ENCODE measurements at regions not wholly inside any gene's neighbourhood (a gene's known extent, or its start where the extent isn't known, plus 50 kb on each side); places are given as distances from the start of the nearest gene placed in this dataset.
"Not testable (repeated sequence)": the region's sequence is repeated elsewhere in the genome, so short reads cannot be mapped to it uniquely, and the experiment has no call there.

DNA sequence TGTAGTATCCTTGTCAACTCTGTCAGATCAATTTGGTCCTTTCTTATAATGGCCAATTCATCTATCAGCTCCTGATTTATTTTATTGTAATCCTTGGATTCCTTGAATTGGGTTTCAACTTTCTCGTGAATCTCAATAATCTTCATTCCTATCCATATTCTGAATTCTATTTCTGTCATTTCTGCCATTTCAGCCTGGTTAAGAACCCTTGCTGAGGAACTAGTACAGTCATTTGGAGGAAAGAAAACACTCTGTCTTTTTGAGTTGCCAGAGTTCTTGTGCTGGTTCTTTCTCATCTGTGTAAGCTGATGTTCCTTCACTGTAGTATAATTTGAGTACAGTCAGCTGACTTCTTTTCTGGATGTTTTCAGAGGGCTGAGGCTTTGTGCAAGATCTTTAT, 84.5 kb downstream of the CETN3 start (continued):
- TF ChIP-seq, protein P1, sequence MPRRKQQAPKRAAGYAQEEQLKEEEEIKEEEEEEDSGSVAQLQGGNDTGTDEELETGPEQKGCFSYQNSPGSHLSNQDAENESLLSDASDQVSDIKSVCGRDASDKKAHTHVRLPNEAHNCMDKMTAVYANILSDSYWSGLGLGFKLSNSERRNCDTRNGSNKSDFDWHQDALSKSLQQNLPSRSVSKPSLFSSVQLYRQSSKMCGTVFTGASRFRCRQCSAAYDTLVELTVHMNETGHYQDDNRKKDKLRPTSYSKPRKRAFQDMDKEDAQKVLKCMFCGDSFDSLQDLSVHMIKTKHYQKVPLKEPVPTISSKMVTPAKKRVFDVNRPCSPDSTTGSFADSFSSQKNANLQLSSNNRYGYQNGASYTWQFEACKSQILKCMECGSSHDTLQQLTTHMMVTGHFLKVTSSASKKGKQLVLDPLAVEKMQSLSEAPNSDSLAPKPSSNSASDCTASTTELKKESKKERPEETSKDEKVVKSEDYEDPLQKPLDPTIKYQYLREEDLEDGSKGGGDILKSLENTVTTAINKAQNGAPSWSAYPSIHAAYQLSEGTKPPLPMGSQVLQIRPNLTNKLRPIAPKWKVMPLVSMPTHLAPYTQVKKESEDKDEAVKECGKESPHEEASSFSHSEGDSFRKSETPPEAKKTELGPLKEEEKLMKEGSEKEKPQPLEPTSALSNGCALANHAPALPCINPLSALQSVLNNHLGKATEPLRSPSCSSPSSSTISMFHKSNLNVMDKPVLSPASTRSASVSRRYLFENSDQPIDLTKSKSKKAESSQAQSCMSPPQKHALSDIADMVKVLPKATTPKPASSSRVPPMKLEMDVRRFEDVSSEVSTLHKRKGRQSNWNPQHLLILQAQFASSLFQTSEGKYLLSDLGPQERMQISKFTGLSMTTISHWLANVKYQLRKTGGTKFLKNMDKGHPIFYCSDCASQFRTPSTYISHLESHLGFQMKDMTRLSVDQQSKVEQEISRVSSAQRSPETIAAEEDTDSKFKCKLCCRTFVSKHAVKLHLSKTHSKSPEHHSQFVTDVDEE (CRISPR knock-in tag; IDR thresholded peaks at IDR 0.05), result no peak
- TF ChIP-seq BACH2 (CRISPR knock-in tag; IDR thresholded peaks at IDR 0.05; ENCODE audit: borderline replicate concordance), result no peak

DNA sequence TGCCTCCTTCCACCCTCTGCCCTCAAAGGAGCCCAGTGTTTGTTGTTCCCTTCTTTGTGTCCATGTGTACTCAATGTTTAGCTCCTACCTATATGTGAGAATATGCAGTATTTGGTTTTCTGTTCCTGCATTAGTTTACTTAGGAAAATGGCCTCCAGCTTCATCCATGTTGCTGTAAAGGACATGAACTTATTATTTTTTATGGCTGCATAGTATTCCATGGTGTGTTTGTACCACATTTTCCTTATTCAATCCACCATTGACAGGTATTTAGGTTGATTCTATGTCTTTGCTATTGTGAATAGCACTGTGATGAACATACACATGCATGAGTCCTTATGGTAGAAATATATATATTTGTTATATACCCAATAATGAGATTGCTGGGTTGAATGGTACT, 89.2 kb downstream of the CETN3 start:
- not testable (repeated sequence) for ATAC-seq

DNA sequence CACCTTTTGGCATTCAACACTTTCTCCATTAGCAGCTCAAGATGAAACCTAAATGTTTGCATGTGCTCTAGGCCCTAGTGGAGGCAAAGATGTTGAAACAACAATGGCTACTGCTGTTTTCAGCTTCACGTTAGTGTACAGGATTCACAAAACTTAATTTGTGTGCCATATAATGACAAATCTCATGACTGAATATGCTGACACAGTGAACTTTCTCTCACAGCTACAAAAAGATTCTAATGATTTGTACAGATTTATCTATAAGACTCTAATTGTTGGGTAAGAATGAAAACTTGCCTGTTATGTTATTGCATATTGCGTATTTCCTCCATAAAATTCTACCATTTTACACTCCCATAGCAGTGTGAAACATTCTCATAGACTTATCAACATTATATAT, 97.5 kb downstream of the CETN3 start:
- ATAC-seq, result no peak
- TF ChIP-seq, protein P2, sequence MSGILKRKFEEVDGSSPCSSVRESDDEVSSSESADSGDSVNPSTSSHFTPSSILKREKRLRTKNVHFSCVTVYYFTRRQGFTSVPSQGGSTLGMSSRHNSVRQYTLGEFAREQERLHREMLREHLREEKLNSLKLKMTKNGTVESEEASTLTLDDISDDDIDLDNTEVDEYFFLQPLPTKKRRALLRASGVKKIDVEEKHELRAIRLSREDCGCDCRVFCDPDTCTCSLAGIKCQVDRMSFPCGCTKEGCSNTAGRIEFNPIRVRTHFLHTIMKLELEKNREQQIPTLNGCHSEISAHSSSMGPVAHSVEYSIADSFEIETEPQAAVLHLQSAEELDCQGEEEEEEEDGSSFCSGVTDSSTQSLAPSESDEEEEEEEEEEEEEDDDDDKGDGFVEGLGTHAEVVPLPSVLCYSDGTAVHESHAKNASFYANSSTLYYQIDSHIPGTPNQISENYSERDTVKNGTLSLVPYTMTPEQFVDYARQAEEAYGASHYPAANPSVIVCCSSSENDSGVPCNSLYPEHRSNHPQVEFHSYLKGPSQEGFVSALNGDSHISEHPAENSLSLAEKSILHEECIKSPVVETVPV (CRISPR knock-in tag; IDR thresholded peaks at IDR 0.05), result no peak
- no peak for TF ChIP-seq TOX (CRISPR knock-in tag; IDR thresholded peaks at IDR 0.05; ENCODE audit: borderline replicate concordance)

GRCh38 chr5:90311401-90311800, 98.2 kb downstream of the CETN3 start:
- ATAC-seq, result no peak
- TF ChIP-seq ISL1 (CRISPR knock-in tag; IDR thresholded peaks at IDR 0.05) (0 out of 2 replicates have a peak, but pooled peaks have one; percentile 10), ARNTL (CRISPR knock-in tag; IDR thresholded peaks at IDR 0.05; ENCODE audit: borderline replicate concordance, low read depth) (no peak)

GRCh38 chr5:90308787-90309585, 100.6 kb downstream of the CETN3 start:
- ATAC-seq, result no peak
- TF ChIP-seq, protein P3, sequence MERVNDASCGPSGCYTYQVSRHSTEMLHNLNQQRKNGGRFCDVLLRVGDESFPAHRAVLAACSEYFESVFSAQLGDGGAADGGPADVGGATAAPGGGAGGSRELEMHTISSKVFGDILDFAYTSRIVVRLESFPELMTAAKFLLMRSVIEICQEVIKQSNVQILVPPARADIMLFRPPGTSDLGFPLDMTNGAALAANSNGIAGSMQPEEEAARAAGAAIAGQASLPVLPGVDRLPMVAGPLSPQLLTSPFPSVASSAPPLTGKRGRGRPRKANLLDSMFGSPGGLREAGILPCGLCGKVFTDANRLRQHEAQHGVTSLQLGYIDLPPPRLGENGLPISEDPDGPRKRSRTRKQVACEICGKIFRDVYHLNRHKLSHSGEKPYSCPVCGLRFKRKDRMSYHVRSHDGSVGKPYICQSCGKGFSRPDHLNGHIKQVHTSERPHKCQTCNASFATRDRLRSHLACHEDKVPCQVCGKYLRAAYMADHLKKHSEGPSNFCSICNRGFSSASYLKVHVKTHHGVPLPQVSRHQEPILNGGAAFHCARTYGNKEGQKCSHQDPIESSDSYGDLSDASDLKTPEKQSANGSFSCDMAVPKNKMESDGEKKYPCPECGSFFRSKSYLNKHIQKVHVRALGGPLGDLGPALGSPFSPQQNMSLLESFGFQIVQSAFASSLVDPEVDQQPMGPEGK (CRISPR knock-in tag; IDR thresholded peaks at IDR 0.05; ENCODE audit: borderline replicate concordance), result no peak
- TF ChIP-seq ISL1 (CRISPR knock-in tag; IDR thresholded peaks at IDR 0.05) (peak; percentile 79), CREB5 (CRISPR knock-in tag; IDR thresholded peaks at IDR 0.05; ENCODE audit: low read depth) (no peak), RARB (CRISPR knock-in tag; IDR thresholded peaks at IDR 0.05) (no peak), GLIS3 (CRISPR knock-in tag; IDR thresholded peaks at IDR 0.05) (no peak), CSDC2 (CRISPR knock-in tag; IDR thresholded peaks at IDR 0.05) (no peak), PPARA (CRISPR knock-in tag; IDR thresholded peaks at IDR 0.05; ENCODE audit: borderline replicate concordance) (no peak), ZNF565 (CRISPR knock-in tag; conservative IDR thresholded peaks at IDR 0.05; ENCODE audit: low read depth) (no peak), ZFP3 (CRISPR knock-in tag; IDR thresholded peaks at IDR 0.05) (no peak)

DNA sequence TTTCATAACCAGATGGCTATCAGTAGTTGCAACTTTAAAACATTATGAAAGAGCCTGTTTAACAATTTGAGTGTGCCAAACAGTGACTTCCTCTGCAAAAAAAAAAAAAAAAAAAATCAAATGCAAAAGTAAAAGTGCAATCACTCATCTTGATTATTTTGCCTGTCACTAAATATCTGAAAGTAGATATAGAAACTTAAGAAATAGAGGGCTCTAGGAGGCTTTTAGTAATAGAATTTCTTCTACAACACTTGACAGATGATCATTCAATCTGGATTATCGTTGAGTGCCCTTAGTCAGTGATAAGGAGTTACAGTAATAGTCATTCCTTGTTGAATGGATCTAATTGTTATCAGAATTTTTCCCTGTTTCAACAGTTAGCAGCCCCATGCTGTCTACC, 101.8 kb downstream of the CETN3 start:
- ATAC-seq, result no peak
- TF ChIP-seq BACH2 (CRISPR knock-in tag; IDR thresholded peaks at IDR 0.05; ENCODE audit: borderline replicate concordance) (no peak), CSDC2 (CRISPR knock-in tag; IDR thresholded peaks at IDR 0.05) (no peak), TOX (CRISPR knock-in tag; IDR thresholded peaks at IDR 0.05; ENCODE audit: borderline replicate concordance) (0 out of 2 replicates have a peak, but pooled peaks have one; percentile 13), CREB5 (CRISPR knock-in tag; IDR thresholded peaks at IDR 0.05; ENCODE audit: low read depth) (peak; percentile 63), ESRRG (CRISPR knock-in tag; IDR thresholded peaks at IDR 0.05) (0 out of 2 replicates have a peak, but pooled peaks have one; percentile 46), RARB (CRISPR knock-in tag; IDR thresholded peaks at IDR 0.05) (no peak), ISL1 (CRISPR knock-in tag; IDR thresholded peaks at IDR 0.05) (peak; percentile 100), ZNF8 (CRISPR knock-in tag; IDR thresholded peaks at IDR 0.05) (no peak)
- TF ChIP-seq, protein P4, sequence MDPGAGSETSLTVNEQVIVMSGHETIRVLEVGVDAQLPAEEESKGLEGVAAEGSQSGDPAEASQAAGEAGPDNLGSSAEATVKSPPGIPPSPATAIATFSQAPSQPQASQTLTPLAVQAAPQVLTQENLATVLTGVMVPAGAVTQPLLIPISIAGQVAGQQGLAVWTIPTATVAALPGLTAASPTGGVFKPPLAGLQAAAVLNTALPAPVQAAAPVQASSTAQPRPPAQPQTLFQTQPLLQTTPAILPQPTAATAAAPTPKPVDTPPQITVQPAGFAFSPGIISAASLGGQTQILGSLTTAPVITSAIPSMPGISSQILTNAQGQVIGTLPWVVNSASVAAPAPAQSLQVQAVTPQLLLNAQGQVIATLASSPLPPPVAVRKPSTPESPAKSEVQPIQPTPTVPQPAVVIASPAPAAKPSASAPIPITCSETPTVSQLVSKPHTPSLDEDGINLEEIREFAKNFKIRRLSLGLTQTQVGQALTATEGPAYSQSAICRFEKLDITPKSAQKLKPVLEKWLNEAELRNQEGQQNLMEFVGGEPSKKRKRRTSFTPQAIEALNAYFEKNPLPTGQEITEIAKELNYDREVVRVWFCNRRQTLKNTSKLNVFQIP (CRISPR knock-in tag; IDR thresholded peaks at IDR 0.05; ENCODE audit: borderline replicate concordance, low read depth), result no peak
- TF ChIP-seq, protein P1 (CRISPR knock-in tag; IDR thresholded peaks at IDR 0.05), result no peak
